ENCODE measurements at regions not wholly inside any gene's neighbourhood (a gene's known extent, or its start where the extent isn't known, plus 50 kb on each side); places are given as distances from the start of the nearest gene placed in this dataset.
"Not testable (repeated sequence)": the region's sequence is repeated elsewhere in the genome, so short reads cannot be mapped to it uniquely, and the experiment has no call there.

DNA sequence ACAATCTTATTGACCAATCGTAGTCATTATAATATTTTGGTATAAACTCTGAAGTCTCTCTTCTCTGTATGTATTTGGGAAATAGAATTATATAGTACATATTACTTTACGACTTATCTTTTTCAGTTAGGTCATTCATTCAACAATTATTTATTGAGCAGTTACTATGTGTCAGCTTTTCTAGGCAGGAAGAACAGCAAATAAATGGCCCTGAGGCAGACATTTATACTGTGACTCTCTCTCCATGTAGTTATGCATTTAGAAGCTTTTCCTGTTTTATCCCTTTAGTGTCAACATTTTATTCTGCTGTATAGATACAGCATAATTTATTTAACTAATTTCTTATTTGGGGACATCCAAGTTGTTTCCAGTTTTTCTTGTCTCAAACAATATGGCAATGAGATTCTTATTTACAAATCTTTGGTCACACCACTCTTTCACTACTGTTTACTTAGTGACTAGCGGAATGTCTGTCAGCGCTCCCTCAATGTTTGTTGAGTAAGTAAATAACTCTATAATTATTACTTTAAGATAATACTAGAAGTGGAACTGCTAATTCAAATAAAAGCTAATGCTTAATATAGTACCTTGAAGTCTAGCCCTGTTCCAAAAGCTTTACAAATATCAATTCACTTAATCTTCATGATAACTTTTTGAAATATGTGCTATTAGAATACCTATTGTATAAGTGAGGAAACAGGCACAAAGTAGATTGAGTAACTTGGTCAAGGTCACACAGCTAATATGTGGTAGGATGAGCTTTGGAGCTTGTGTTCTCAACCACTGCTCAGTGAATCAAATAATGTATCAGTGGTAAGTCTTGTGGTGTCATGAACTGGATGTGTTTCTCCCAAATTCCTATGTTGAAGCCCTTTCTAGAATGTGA is 465.6 kb downstream of the SIPA1L2 start:
- ATAC-seq = no peak
- H3K36me3 ChIP-seq = no peaks in the 10 kb centered on the region
- H3K4me3 ChIP-seq = no peak overlapping the region
- H3K4me1 ChIP-seq = no peaks in the 10 kb centered on the region
- WGBS, 2 donors = 95 to 96% methylated on average over 4 of the region's 4 CpGs
- TF ChIP-seq, protein P1, sequence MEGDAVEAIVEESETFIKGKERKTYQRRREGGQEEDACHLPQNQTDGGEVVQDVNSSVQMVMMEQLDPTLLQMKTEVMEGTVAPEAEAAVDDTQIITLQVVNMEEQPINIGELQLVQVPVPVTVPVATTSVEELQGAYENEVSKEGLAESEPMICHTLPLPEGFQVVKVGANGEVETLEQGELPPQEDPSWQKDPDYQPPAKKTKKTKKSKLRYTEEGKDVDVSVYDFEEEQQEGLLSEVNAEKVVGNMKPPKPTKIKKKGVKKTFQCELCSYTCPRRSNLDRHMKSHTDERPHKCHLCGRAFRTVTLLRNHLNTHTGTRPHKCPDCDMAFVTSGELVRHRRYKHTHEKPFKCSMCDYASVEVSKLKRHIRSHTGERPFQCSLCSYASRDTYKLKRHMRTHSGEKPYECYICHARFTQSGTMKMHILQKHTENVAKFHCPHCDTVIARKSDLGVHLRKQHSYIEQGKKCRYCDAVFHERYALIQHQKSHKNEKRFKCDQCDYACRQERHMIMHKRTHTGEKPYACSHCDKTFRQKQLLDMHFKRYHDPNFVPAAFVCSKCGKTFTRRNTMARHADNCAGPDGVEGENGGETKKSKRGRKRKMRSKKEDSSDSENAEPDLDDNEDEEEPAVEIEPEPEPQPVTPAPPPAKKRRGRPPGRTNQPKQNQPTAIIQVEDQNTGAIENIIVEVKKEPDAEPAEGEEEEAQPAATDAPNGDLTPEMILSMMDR (IDR thresholded peaks at IDR 0.05) = no peak
- peaks cover 0 to 13% (median 0%) of the 10 kb centered on the region in 11 donors for H3K9me3 ChIP-seq
- intact Hi-C loops (cut with DNase I) = no loop called here
- no peak overlapping the region for H3K27ac ChIP-seq
- no peaks in the 10 kb centered on the region for H3K27me3 ChIP-seq
- no peak for DNase-seq

DNA sequence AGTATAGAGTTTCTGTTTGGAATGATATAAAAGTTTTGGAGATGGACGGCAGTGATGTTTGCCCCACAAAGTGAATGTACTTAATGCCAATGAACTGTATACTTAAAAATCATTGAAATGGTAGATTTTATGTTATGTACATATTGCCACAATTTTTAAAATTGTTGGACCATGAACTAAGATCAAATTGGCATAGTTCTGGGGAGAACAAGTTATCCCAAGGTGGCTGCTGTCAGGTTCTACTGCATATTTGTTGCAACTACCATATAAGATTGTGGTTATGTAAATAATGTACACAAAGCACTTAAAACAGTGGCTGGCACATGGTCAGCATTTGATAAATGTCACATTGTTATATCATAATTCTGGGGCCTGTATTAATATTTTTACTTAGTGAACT is 466.4 kb downstream of the SIPA1L2 start:
- DNase-seq = no peak
- ATAC-seq = no peak
- H3K27me3 ChIP-seq = no peaks in the 10 kb centered on the region
- no peaks in the 10 kb centered on the region for H3K36me3 ChIP-seq
- WGBS, 2 donors = 96 to 98% methylated on average over 1 of the region's 1 CpG
- intact Hi-C loops (cut with DNase I) = no loop called here
- TF ChIP-seq, protein P1 (IDR thresholded peaks at IDR 0.05) = no peak
- no peak overlapping the region for H3K4me3 ChIP-seq
- H3K27ac ChIP-seq = no peak overlapping the region
- peaks cover 0 to 14% (median 0%) of the 10 kb centered on the region in 11 donors for H3K9me3 ChIP-seq
- H3K4me1 ChIP-seq = no peaks in the 10 kb centered on the region

GRCh38 chr1:232162001-232162400 is 467.9 kb downstream of the SIPA1L2 start:
- H3K27ac ChIP-seq = no peak overlapping the region
- peaks cover 0 to 17% (median 0%) of the 10 kb centered on the region in 11 donors for H3K9me3 ChIP-seq
- intact Hi-C loops (cut with DNase I) = no loop called here
- no peak for DNase-seq
- H3K27me3 ChIP-seq = no peaks in the 10 kb centered on the region
- H3K36me3 ChIP-seq = no peaks in the 10 kb centered on the region
- 95 to 100% methylated on average over 1 of the region's 1 CpG for WGBS, 2 donors
- no peaks in the 10 kb centered on the region for H3K4me1 ChIP-seq
- H3K4me3 ChIP-seq = no peak overlapping the region
- TF ChIP-seq, protein P1 (IDR thresholded peaks at IDR 0.05) = no peak
- ATAC-seq = no peak

GRCh38 chr1:232158558-232158957 is 471.4 kb downstream of the SIPA1L2 start:
- ATAC-seq; H3K36me3 ChIP-seq; H3K4me3 ChIP-seq; H3K9me3 ChIP-seq; intact Hi-C loops (cut with DNase I); H3K27ac ChIP-seq; H3K27me3 ChIP-seq; H3K4me1 ChIP-seq; DNase-seq: not testable (repeated sequence)
- WGBS, 2 donors = 94 to 96% methylated on average over 2 of the region's 2 CpGs

DNA sequence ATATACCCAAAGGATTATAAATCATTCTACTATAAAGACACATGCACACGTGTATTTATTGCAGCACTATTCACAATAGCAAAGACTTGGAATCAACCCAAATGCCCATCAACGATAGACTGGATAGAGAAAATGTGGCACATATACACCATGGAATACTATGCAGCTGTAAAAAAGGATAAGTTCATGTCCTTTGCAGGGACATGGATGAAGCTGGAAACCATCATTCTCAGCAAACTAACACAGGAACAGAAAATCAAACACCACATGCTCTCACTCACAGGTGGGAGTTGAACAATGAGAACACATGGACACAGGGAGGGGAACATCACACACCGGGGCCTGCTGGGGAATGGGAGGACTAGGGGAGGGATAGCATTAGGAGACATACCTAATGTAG is 473.9 kb downstream of the SIPA1L2 start:
- H3K27me3 ChIP-seq; H3K4me1 ChIP-seq; intact Hi-C loops (cut with DNase I); H3K36me3 ChIP-seq; H3K9me3 ChIP-seq; H3K27ac ChIP-seq; ATAC-seq; DNase-seq; H3K4me3 ChIP-seq: not testable (repeated sequence)
- 91% methylated on average over 3 of the region's 3 CpGs for WGBS, 2 donors
